ENCODE measurements at regions not wholly inside any gene's neighbourhood (a gene's known extent, or its start where the extent isn't known, plus 50 kb on each side); places are given as distances from the start of the nearest gene placed in this dataset.

DNA sequence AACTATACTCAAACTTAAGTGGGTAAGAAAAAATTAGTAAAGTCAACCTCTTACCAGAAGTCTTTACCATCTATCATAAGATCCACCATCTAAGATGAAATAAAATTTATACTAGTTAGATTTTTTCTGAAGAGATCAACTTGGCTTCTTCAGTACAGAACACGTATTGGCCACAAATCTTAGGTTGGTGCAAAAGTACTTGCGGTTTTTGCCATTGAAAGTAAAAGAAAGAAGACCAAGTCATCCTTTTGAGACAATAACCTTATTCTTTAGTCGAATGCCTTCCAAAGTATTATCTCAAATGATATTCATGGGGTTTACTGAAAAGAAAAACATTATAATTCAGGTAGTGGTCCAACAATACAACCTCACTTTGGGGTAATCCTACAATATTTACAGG, 292.6 kb upstream of the PTCHD4 start:
- no peak for DNase-seq
- no peak overlapping the region for H3K4me3 ChIP-seq (ENCODE audit: low read depth, low read length)
- H3K27me3 ChIP-seq = no peaks in the 10 kb centered on the region
- TF ChIP-seq, protein P1, sequence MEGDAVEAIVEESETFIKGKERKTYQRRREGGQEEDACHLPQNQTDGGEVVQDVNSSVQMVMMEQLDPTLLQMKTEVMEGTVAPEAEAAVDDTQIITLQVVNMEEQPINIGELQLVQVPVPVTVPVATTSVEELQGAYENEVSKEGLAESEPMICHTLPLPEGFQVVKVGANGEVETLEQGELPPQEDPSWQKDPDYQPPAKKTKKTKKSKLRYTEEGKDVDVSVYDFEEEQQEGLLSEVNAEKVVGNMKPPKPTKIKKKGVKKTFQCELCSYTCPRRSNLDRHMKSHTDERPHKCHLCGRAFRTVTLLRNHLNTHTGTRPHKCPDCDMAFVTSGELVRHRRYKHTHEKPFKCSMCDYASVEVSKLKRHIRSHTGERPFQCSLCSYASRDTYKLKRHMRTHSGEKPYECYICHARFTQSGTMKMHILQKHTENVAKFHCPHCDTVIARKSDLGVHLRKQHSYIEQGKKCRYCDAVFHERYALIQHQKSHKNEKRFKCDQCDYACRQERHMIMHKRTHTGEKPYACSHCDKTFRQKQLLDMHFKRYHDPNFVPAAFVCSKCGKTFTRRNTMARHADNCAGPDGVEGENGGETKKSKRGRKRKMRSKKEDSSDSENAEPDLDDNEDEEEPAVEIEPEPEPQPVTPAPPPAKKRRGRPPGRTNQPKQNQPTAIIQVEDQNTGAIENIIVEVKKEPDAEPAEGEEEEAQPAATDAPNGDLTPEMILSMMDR (IDR thresholded peaks at IDR 0.05; ENCODE audit: low read depth, low read length) = no peak
- H3K36me3 ChIP-seq = no peaks in the 10 kb centered on the region
- no peaks in the 10 kb centered on the region for H3K9me3 ChIP-seq
- no peaks in the 10 kb centered on the region for H3K4me1 ChIP-seq

DNA sequence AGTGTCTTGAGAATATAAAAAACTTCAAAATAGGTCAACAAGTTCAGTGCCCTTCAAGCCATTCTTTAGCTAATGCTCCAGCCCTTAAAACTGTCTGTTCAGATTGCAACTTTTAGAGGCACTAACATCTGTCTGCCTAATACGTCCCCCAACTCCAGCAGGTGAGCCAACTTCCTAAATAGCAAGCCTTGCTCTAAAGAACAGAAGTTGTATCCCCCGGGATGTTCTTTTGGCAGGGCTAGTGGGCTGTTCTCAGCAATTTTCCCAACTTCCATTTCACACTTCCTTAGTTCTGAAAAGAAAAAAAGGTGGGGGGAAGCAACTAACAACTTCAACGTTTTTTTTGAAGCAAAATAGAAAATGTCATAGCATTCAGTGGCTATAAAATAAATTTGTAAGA, 290.0 kb upstream of the PTCHD4 start:
- no peaks in the 10 kb centered on the region for H3K9me3 ChIP-seq
- no peaks in the 10 kb centered on the region for H3K4me1 ChIP-seq
- TF ChIP-seq, protein P1 (IDR thresholded peaks at IDR 0.05; ENCODE audit: low read depth, low read length) = no peak
- no peak overlapping the region for H3K4me3 ChIP-seq (ENCODE audit: low read depth, low read length)
- H3K36me3 ChIP-seq = no peaks in the 10 kb centered on the region
- no peaks in the 10 kb centered on the region for H3K27me3 ChIP-seq
- DNase-seq = no peak

DNA sequence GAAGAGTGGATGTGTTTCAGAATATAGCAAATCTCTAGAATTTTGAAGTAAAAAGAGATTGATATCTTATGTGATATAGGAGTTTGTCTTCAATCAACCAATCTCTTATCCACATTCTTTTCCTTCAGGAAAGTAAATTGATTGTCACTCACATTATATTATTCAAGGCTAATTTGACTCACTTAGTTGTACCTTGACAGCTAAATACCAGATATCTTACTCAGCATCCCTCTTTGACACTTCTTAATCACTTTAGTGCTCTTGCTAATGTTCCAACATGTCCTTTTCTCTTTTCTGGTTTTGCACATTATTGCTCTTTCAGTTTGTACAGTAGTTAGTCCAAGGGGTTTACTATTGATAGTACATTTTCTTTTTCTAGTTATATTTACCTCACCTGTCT, 286.9 kb upstream of the PTCHD4 start:
- TF ChIP-seq, protein P1 (IDR thresholded peaks at IDR 0.05; ENCODE audit: low read depth, low read length) = no peak
- H3K4me3 ChIP-seq (ENCODE audit: low read depth, low read length) = no peak overlapping the region
- no peaks in the 10 kb centered on the region for H3K36me3 ChIP-seq
- no peaks in the 10 kb centered on the region for H3K4me1 ChIP-seq
- H3K27me3 ChIP-seq = no peaks in the 10 kb centered on the region
- H3K9me3 ChIP-seq = no peaks in the 10 kb centered on the region
- no peak for DNase-seq

DNA sequence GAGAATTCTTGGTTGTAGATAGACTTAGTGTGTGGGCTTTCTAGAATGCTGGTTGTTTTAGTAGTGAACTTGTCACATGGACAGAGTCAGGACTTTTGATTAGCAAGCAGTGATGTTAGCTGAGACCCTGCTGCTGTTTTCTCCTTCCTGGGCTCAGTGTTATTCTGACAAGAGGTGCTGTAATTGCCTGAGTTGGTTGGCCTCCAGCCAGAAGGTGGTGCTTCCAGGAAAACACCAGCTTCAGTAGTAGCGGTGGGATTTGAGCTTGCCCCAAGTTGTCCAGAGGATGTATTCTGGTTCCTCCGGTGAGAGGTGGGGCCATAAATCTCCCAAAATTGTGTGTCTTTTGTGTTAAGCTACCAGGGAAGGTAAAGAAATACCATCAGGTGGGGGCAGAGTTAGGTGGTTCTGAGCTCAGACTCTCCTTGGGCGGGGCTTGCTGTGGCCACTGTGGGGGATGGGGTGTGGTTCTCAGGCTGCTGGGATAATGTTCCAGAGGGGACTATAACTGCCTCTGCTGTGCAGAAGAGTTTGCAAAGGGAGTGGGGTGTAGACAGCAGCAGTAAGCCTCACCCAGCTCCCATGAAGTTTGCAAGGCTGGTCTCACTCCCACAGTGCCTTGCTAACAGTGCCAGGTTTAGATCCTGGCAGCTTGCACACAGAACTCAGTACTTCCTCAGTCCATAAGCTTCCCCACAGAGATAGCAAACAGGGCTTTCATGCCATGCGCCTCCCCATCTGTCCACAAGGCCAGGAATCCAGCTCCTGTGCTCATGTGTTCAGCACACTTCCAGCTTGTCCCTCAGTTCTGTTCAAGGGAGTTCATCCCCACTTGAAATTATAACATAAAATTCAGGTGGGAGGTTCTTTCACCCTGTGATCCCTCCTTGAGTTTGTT, 278.4 kb upstream of the PTCHD4 start:
- TF ChIP-seq, protein P1 (IDR thresholded peaks at IDR 0.05; ENCODE audit: low read depth, low read length) = no peak
- Histone ChIP-seq H3K4me1 (no peaks in the 10 kb centered on the region), H3K4me3 (ENCODE audit: low read depth, low read length) (no peak overlapping the region), H3K9me3 (no peaks in the 10 kb centered on the region), H3K27me3 (no peaks in the 10 kb centered on the region), H3K36me3 (no peaks in the 10 kb centered on the region)
- no peak for DNase-seq

DNA sequence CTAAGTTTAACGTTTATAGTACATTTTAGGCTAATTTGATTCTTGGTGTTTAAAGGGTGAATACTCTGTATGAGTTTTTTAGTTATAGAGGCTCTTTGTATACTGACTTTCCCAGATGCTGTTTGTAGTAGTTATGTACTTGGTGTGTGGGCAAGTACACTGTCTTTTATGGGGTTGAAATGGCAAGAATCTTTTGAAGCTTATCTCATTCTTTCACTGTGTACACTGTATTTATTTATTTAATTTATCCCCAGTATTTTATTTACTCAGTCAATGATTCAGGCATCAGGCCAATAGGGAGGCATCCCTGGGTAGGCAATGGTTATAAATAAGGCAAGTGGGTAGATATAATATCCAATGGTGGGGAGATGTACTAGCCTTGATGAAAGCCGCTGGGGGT, 277.0 kb upstream of the PTCHD4 start:
- TF ChIP-seq, protein P1 (IDR thresholded peaks at IDR 0.05; ENCODE audit: low read depth, low read length) = no peak
- no peaks in the 10 kb centered on the region for H3K4me1 ChIP-seq
- DNase-seq = no peak
- H3K9me3 ChIP-seq = no peaks in the 10 kb centered on the region
- H3K4me3 ChIP-seq (ENCODE audit: low read depth, low read length) = no peak overlapping the region
- no peaks in the 10 kb centered on the region for H3K36me3 ChIP-seq
- no peaks in the 10 kb centered on the region for H3K27me3 ChIP-seq

DNA sequence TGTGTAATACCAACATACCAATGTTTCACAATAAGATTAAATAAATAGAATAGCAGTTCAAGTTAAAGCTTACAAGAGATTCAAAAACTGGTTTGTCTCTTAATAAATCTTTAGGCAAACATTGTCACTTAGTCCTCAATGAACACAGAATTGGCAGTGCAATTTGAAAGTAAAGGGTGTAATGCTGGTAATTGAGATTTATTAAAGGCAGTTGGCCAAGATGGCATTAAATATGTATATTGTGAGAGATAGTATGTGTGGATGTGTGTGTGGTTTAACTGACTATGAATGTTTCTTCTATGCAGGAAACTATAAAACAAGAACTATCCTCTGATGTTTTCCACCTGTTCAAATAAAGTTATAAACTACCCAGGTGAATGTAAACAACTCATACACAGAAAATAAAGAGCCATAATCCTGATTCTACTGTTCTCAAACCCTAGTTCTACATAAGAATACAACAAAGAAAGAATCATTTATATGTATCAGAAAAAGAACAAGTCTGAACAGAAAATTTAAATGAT, 267.9 kb upstream of the PTCHD4 start:
- H3K27me3 ChIP-seq = no peaks in the 10 kb centered on the region
- H3K9me3 ChIP-seq = no peaks in the 10 kb centered on the region
- DNase-seq = no peak
- TF ChIP-seq, protein P1 (IDR thresholded peaks at IDR 0.05; ENCODE audit: low read depth, low read length) = no peak
- no peak overlapping the region for H3K4me3 ChIP-seq (ENCODE audit: low read depth, low read length)
- no peaks in the 10 kb centered on the region for H3K4me1 ChIP-seq
- H3K36me3 ChIP-seq = no peaks in the 10 kb centered on the region
